ENCODE measurements at regions not wholly inside any gene's neighbourhood (a gene's known extent, or its start where the extent isn't known, plus 50 kb on each side); places are given as distances from the start of the nearest gene placed in this dataset.

GRCh38 chr6:12584631-12585405 lies 131.7 kb upstream of the PHACTR1 start:
- no peak for DNase-seq (ENCODE audit: low spot score)

- DNase-seq (ENCODE audit: low spot score), result no peak
These were observed 131.0 kb upstream of the PHACTR1 start for GRCh38 chr6:12585497-12585958.

GRCh38 chr6:12586721-12587480 lies 129.7 kb upstream of the PHACTR1 start:
- DNase-seq (ENCODE audit: low spot score), result no peak

GRCh38 chr6:12590901-12591300 lies 125.7 kb upstream of the PHACTR1 start:
- DNase-seq (ENCODE audit: low spot score), result no peak

- no peak for DNase-seq (ENCODE audit: low spot score)
These were observed 123.9 kb upstream of the PHACTR1 start for GRCh38 chr6:12592634-12593033.

GRCh38 chr6:12593771-12594529 lies 122.6 kb upstream of the PHACTR1 start:
- peak; percentile 61 for DNase-seq (ENCODE audit: low spot score)

- DNase-seq (ENCODE audit: low spot score), result no peak
These were observed 122.1 kb upstream of the PHACTR1 start for GRCh38 chr6:12594530-12594893.

- no peak for DNase-seq (ENCODE audit: low spot score)
These were observed 121.3 kb upstream of the PHACTR1 start for GRCh38 chr6:12595161-12595811.

- no peak for DNase-seq (ENCODE audit: low spot score)
These were observed 119.8 kb upstream of the PHACTR1 start for GRCh38 chr6:12596731-12597130.

- DNase-seq (ENCODE audit: low spot score), result peak; percentile 11
These were observed 117.6 kb upstream of the PHACTR1 start for GRCh38 chr6:12598919-12599318.

GRCh38 chr6:12601881-12602280 lies 114.7 kb upstream of the PHACTR1 start:
- DNase-seq (ENCODE audit: low spot score), result no peak

- no peak for DNase-seq (ENCODE audit: low spot score)
These were observed 114.2 kb upstream of the PHACTR1 start for GRCh38 chr6:12602342-12602741.

GRCh38 chr6:12602951-12603672 lies 113.5 kb upstream of the PHACTR1 start:
- peak; percentile 7 for DNase-seq (ENCODE audit: low spot score)

- DNase-seq (ENCODE audit: low spot score), result no peak
These were observed 112.9 kb upstream of the PHACTR1 start for GRCh38 chr6:12603673-12604049.

GRCh38 chr6:12605888-12606345 lies 110.7 kb upstream of the PHACTR1 start:
- peak; percentile 68 for DNase-seq (ENCODE audit: low spot score)

GRCh38 chr6:12606616-12607015 lies 110.0 kb upstream of the PHACTR1 start:
- DNase-seq (ENCODE audit: low spot score), result no peak

- DNase-seq (ENCODE audit: low spot score), result no peak
These were observed 108.3 kb upstream of the PHACTR1 start for GRCh38 chr6:12608016-12608860.

- no peak for DNase-seq (ENCODE audit: low spot score)
These were observed 107.7 kb upstream of the PHACTR1 start for GRCh38 chr6:12608874-12609273.

GRCh38 chr6:12609751-12610150 lies 106.8 kb upstream of the PHACTR1 start:
- no peak for DNase-seq (ENCODE audit: low spot score)

- DNase-seq (ENCODE audit: low spot score), result no peak
These were observed 105.7 kb upstream of the PHACTR1 start for GRCh38 chr6:12610862-12611261.

Data from SK-N-DZ (cell line).